Frontal cortex (tissue), 3 donors: ENCODE measurements at regions not wholly inside any gene's neighbourhood (a gene's known extent, or its start where the extent isn't known, plus 50 kb on each side); places are given as distances from the start of the nearest gene placed in this dataset.
A peak's percentile ranks its signal among the peaks of the same experiment; 100 is the strongest.

Source experiments
- DNase-seq, 2 donors: peaks; one replicate each; pipeline ENCODE4 v3.0.0; 2012; ENCODE audit warnings: low spot score in 2 of 2
- FAIRE-seq: peaks from 2 replicates; lab custom pipeline; 2012; peaks lifted over from hg19 to GRCh38; lab: Jason Lieb, UNC
- donor health status: control.
- donor health status: control.
- donor health status: control.

- FAIRE-seq (no peak), DNase-seq (no peak)
Measured at GRCh38 chr9:89655990-89656657, 51.3 kb downstream of the GADD45G start.

GRCh38 chr9:89657295-89657694, 52.5 kb downstream of the GADD45G start:
- FAIRE-seq (no peak), DNase-seq (no peak)

GRCh38 chr9:89657765-89658164, 53.0 kb downstream of the GADD45G start:
- DNase-seq, result no peak
- no peak for FAIRE-seq

- no peak for FAIRE-seq
- DNase-seq, result no peak
Measured at GRCh38 chr9:89658401-89658800, 53.6 kb downstream of the GADD45G start.

- FAIRE-seq (no peak), DNase-seq (no peak)
Measured at GRCh38 chr9:89658931-89659330, 54.1 kb downstream of the GADD45G start.

GRCh38 chr9:89659473-89659872, 54.7 kb downstream of the GADD45G start:
- DNase-seq, result no peak
- no peak for FAIRE-seq

GRCh38 chr9:89659891-89660685, 55.3 kb downstream of the GADD45G start:
- DNase-seq (no peak), FAIRE-seq (no peak)

- no peak for DNase-seq
- no peak for FAIRE-seq
Measured at GRCh38 chr9:89661391-89661949, 56.7 kb downstream of the GADD45G start.

- DNase-seq, result peak; percentile 75 to 93
Measured at GRCh38 chr9:89661956-89662717, 57.3 kb downstream of the GADD45G start.

GRCh38 chr9:89662718-89663613, 58.2 kb downstream of the GADD45G start:
- FAIRE-seq (no peak), DNase-seq (no peak)

More at GRCh38 chr9:89661956-89662717, 57.3 kb downstream of the GADD45G start:
- FAIRE-seq, result no peak

GRCh38 chr9:89663614-89663970, 58.8 kb downstream of the GADD45G start:
- DNase-seq (no peak), FAIRE-seq (no peak)

- DNase-seq (no peak), FAIRE-seq (no peak)
Measured at GRCh38 chr9:89664010-89664409, 59.2 kb downstream of the GADD45G start.

GRCh38 chr9:89664896-89665329, 60.1 kb downstream of the GADD45G start:
- DNase-seq (no peak), FAIRE-seq (no peak)

- DNase-seq (no peak), FAIRE-seq (no peak)
Measured at GRCh38 chr9:89666364-89666763, 61.6 kb downstream of the GADD45G start.

- FAIRE-seq, result no peak
- DNase-seq, result no peak
Measured at GRCh38 chr9:89666950-89667349, 62.1 kb downstream of the GADD45G start.

GRCh38 chr9:89667726-89668125, 62.9 kb downstream of the GADD45G start:
- DNase-seq (no peak), FAIRE-seq (no peak)

GRCh38 chr9:89668216-89668865, 63.5 kb downstream of the GADD45G start:
- FAIRE-seq (no peak), DNase-seq (no peak)

- no peak for DNase-seq
- no peak for FAIRE-seq
Measured at GRCh38 chr9:89668866-89669246, 64.0 kb downstream of the GADD45G start.

- DNase-seq (no peak), FAIRE-seq (no peak)
Measured at GRCh38 chr9:89669361-89669842, 64.6 kb downstream of the GADD45G start.
